ENCODE measurements at regions not wholly inside any gene's neighbourhood (a gene's known extent, or its start where the extent isn't known, plus 50 kb on each side); places are given as distances from the start of the nearest gene placed in this dataset.

- TF ChIP-seq GATA3 (IDR thresholded peaks at IDR 0.05; ENCODE audit: low read depth, low read length): no peak; the same call in 1 of the 2 replicates
- TF ChIP-seq GATA2 (IDR thresholded peaks at IDR 0.05; ENCODE audit: low read depth, low read length): peak; percentile 60; the same call in 1 of the 2 replicates
Measured at GRCh38 chr12:127803545-127803944, 463.4 kb upstream of the TMEM132C start.

- TF ChIP-seq GATA3 (IDR thresholded peaks at IDR 0.05; ENCODE audit: low read depth, low read length): no peak
- no peak for TF ChIP-seq GATA2 (IDR thresholded peaks at IDR 0.05; ENCODE audit: low read depth, low read length)
Measured at GRCh38 chr12:127809275-127809674, 457.7 kb upstream of the TMEM132C start.

GRCh38 chr12:127810041-127810440, 456.9 kb upstream of the TMEM132C start:
- no peak for TF ChIP-seq GATA3 (IDR thresholded peaks at IDR 0.05; ENCODE audit: low read depth, low read length)
- no peak for TF ChIP-seq GATA2 (IDR thresholded peaks at IDR 0.05; ENCODE audit: low read depth, low read length)

- no peak for TF ChIP-seq GATA2 (IDR thresholded peaks at IDR 0.05; ENCODE audit: low read depth, low read length)
- no peak for TF ChIP-seq GATA3 (IDR thresholded peaks at IDR 0.05; ENCODE audit: low read depth, low read length)
Measured at GRCh38 chr12:127811988-127812387, 455.0 kb upstream of the TMEM132C start.

GRCh38 chr12:127813147-127813546, 453.8 kb upstream of the TMEM132C start:
- TF ChIP-seq GATA2 (IDR thresholded peaks at IDR 0.05; ENCODE audit: low read depth, low read length) (no peak), GATA3 (IDR thresholded peaks at IDR 0.05; ENCODE audit: low read depth, low read length) (no peak)

GRCh38 chr12:127819056-127819455, 447.9 kb upstream of the TMEM132C start:
- TF ChIP-seq GATA3 (IDR thresholded peaks at IDR 0.05; ENCODE audit: low read depth, low read length) (no peak), GATA2 (IDR thresholded peaks at IDR 0.05; ENCODE audit: low read depth, low read length) (no peak)

GRCh38 chr12:127820271-127820670, 446.7 kb upstream of the TMEM132C start:
- TF ChIP-seq GATA2 (IDR thresholded peaks at IDR 0.05; ENCODE audit: low read depth, low read length): no peak
- no peak for TF ChIP-seq GATA3 (IDR thresholded peaks at IDR 0.05; ENCODE audit: low read depth, low read length)

- TF ChIP-seq GATA2 (IDR thresholded peaks at IDR 0.05; ENCODE audit: low read depth, low read length) (no peak), GATA3 (IDR thresholded peaks at IDR 0.05; ENCODE audit: low read depth, low read length) (no peak)
Measured at GRCh38 chr12:127820846-127821245, 446.1 kb upstream of the TMEM132C start.

GRCh38 chr12:127822809-127823411, 444.1 kb upstream of the TMEM132C start:
- no peak for TF ChIP-seq GATA2 (IDR thresholded peaks at IDR 0.05; ENCODE audit: low read depth, low read length)
- no peak for TF ChIP-seq GATA3 (IDR thresholded peaks at IDR 0.05; ENCODE audit: low read depth, low read length)

GRCh38 chr12:127823801-127824200, 443.2 kb upstream of the TMEM132C start:
- TF ChIP-seq GATA2 (IDR thresholded peaks at IDR 0.05; ENCODE audit: low read depth, low read length) (no peak), GATA3 (IDR thresholded peaks at IDR 0.05; ENCODE audit: low read depth, low read length) (no peak)

- TF ChIP-seq GATA3 (IDR thresholded peaks at IDR 0.05; ENCODE audit: low read depth, low read length): no peak
- no peak for TF ChIP-seq GATA2 (IDR thresholded peaks at IDR 0.05; ENCODE audit: low read depth, low read length)
Measured at GRCh38 chr12:127829281-127830064, 437.5 kb upstream of the TMEM132C start.

GRCh38 chr12:127830065-127830460, 436.9 kb upstream of the TMEM132C start:
- TF ChIP-seq GATA2 (IDR thresholded peaks at IDR 0.05; ENCODE audit: low read depth, low read length) (peak; percentile 38; the same call in 1 of the 2 replicates), GATA3 (IDR thresholded peaks at IDR 0.05; ENCODE audit: low read depth, low read length) (no peak)

GRCh38 chr12:127830730-127831129, 436.2 kb upstream of the TMEM132C start:
- TF ChIP-seq GATA2 (IDR thresholded peaks at IDR 0.05; ENCODE audit: low read depth, low read length) (no peak), GATA3 (IDR thresholded peaks at IDR 0.05; ENCODE audit: low read depth, low read length) (no peak)

GRCh38 chr12:127832172-127832571, 434.8 kb upstream of the TMEM132C start:
- no peak for TF ChIP-seq GATA3 (IDR thresholded peaks at IDR 0.05; ENCODE audit: low read depth, low read length)
- TF ChIP-seq GATA2 (IDR thresholded peaks at IDR 0.05; ENCODE audit: low read depth, low read length): no peak

GRCh38 chr12:127857661-127858060, 409.3 kb upstream of the TMEM132C start:
- TF ChIP-seq GATA2 (IDR thresholded peaks at IDR 0.05; ENCODE audit: low read depth, low read length): no peak
- no peak for TF ChIP-seq GATA3 (IDR thresholded peaks at IDR 0.05; ENCODE audit: low read depth, low read length)

Measured in SH-SY5Y (cell line).